ENCODE measurements at regions not wholly inside any gene's neighbourhood (a gene's known extent, or its start where the extent isn't known, plus 50 kb on each side); places are given as distances from the start of the nearest gene placed in this dataset.

GRCh38 chr2:217465100-217465499, 537.7 kb downstream of the TNS1 start:
- Mint-ChIP-seq H3K27me3 (ENCODE audit: low read depth in 3 of 3) (peaks cover 0 to 2% (median 0%) of the 10 kb centered on the region in 3 donors), H3K9me3 (no peaks in the 10 kb centered on the region), H3K4me3 (no peak overlapping the region), H3K4me1 (no peaks in the 10 kb centered on the region), H3K27ac (no peak overlapping the region), H3K36me3 (peaks cover 0 to 3% (median 0%) of the 10 kb centered on the region in 3 donors)
- DNase-seq, result no peak

GRCh38 chr2:217463402-217464075, 539.3 kb downstream of the TNS1 start:
- peaks cover 0 to 2% (median 2%) of the 10 kb centered on the region in 3 donors for H3K27me3 Mint-ChIP-seq (ENCODE audit: low read depth in 3 of 3)
- no peaks in the 10 kb centered on the region for H3K4me1 Mint-ChIP-seq
- no peak overlapping the region for H3K27ac Mint-ChIP-seq
- no peak overlapping the region for H3K4me3 Mint-ChIP-seq
- H3K9me3 Mint-ChIP-seq, result no peaks in the 10 kb centered on the region
- no peak for DNase-seq
- H3K36me3 Mint-ChIP-seq, result no peaks in the 10 kb centered on the region

GRCh38 chr2:217462121-217462520, 540.7 kb downstream of the TNS1 start:
- Mint-ChIP-seq H3K27ac (no peak overlapping the region), H3K4me3 (no peak overlapping the region), H3K4me1 (no peaks in the 10 kb centered on the region), H3K9me3 (no peaks in the 10 kb centered on the region), H3K27me3 (ENCODE audit: low read depth in 3 of 3) (peaks cover 0 to 2% (median 2%) of the 10 kb centered on the region in 3 donors), H3K36me3 (no peaks in the 10 kb centered on the region)
- no peak for DNase-seq

GRCh38 chr2:217461674-217462073, 541.1 kb downstream of the TNS1 start:
- Mint-ChIP-seq H3K9me3 (no peaks in the 10 kb centered on the region), H3K4me1 (no peaks in the 10 kb centered on the region), H3K4me3 (no peak overlapping the region), H3K36me3 (no peaks in the 10 kb centered on the region), H3K27ac (no peak overlapping the region), H3K27me3 (ENCODE audit: low read depth in 3 of 3) (peaks cover 0 to 2% (median 2%) of the 10 kb centered on the region in 3 donors)
- no peak for DNase-seq

GRCh38 chr2:217459680-217460405, 543.0 kb downstream of the TNS1 start:
- Mint-ChIP-seq H3K27me3 (ENCODE audit: low read depth in 3 of 3) (peaks cover 0 to 2% (median 2%) of the 10 kb centered on the region in 3 donors), H3K9me3 (no peaks in the 10 kb centered on the region), H3K27ac (no peak overlapping the region), H3K4me3 (no peak overlapping the region), H3K4me1 (no peaks in the 10 kb centered on the region), H3K36me3 (no peaks in the 10 kb centered on the region)
- no peak for DNase-seq

- Mint-ChIP-seq H3K4me1 (no peaks in the 10 kb centered on the region), H3K27me3 (ENCODE audit: low read depth in 3 of 3) (peaks cover 0 to 2% (median 0%) of the 10 kb centered on the region in 3 donors), H3K9me3 (no peaks in the 10 kb centered on the region), H3K36me3 (peaks cover 0 to 2% (median 2%) of the 10 kb centered on the region in 3 donors), H3K27ac (no peak overlapping the region), H3K4me3 (no peak overlapping the region)
- no peak for DNase-seq
Measured at GRCh38 chr2:217459016-217459415, 543.8 kb downstream of the TNS1 start.

- peaks cover 2 to 4% (median 3%) of the 10 kb centered on the region in 3 donors for H3K27me3 Mint-ChIP-seq (ENCODE audit: low read depth in 3 of 3)
- no peak overlapping the region for H3K4me3 Mint-ChIP-seq
- no peaks in the 10 kb centered on the region for H3K9me3 Mint-ChIP-seq
- no peaks in the 10 kb centered on the region for H3K4me1 Mint-ChIP-seq
- H3K36me3 Mint-ChIP-seq, result peaks cover 0 to 4% (median 3%) of the 10 kb centered on the region in 3 donors
- no peak overlapping the region for H3K27ac Mint-ChIP-seq
- no peak for DNase-seq
Measured at GRCh38 chr2:217456016-217456415, 546.8 kb downstream of the TNS1 start.

GRCh38 chr2:217452928-217453327, 549.9 kb downstream of the TNS1 start:
- Mint-ChIP-seq H3K9me3 (no peaks in the 10 kb centered on the region), H3K4me1 (no peaks in the 10 kb centered on the region), H3K27me3 (ENCODE audit: low read depth in 3 of 3) (peaks cover 0 to 8% (median 3%) of the 10 kb centered on the region in 3 donors), H3K4me3 (no peak overlapping the region), H3K27ac (no peak overlapping the region), H3K36me3 (peaks cover 0 to 4% (median 3%) of the 10 kb centered on the region in 3 donors)
- DNase-seq, result no peak

GRCh38 chr2:217451666-217452065, 551.1 kb downstream of the TNS1 start:
- Mint-ChIP-seq H3K27me3 (ENCODE audit: low read depth in 3 of 3) (peaks cover 0 to 10% (median 3%) of the 10 kb centered on the region in 3 donors), H3K36me3 (peaks cover 0 to 4% (median 3%) of the 10 kb centered on the region in 3 donors), H3K27ac (no peak overlapping the region), H3K4me1 (no peaks in the 10 kb centered on the region), H3K9me3 (no peaks in the 10 kb centered on the region), H3K4me3 (no peak overlapping the region)
- DNase-seq, result no peak

GRCh38 chr2:217449444-217449843, 553.4 kb downstream of the TNS1 start:
- H3K36me3 Mint-ChIP-seq, result peaks cover 0 to 10% (median 4%) of the 10 kb centered on the region in 3 donors
- peaks cover 2 to 13% (median 3%) of the 10 kb centered on the region in 3 donors for H3K27me3 Mint-ChIP-seq (ENCODE audit: low read depth in 3 of 3)
- no peak for DNase-seq
- H3K4me3 Mint-ChIP-seq, result no peak overlapping the region
- H3K4me1 Mint-ChIP-seq, result peaks cover 0 to 10% of the 10 kb centered on the region in 2 donors
- no peaks in the 10 kb centered on the region for H3K9me3 Mint-ChIP-seq
- no peak overlapping the region for H3K27ac Mint-ChIP-seq

GRCh38 chr2:217448860-217449259, 553.9 kb downstream of the TNS1 start:
- DNase-seq, result no peak
- H3K27ac Mint-ChIP-seq, result no peak overlapping the region
- no peak overlapping the region for H3K4me3 Mint-ChIP-seq
- H3K9me3 Mint-ChIP-seq, result no peaks in the 10 kb centered on the region
- peaks cover 0 to 7% (median under 1%) of the 10 kb centered on the region in 3 donors for H3K36me3 Mint-ChIP-seq
- H3K4me1 Mint-ChIP-seq, result peaks cover 0 to 10% of the 10 kb centered on the region in 2 donors
- peaks cover 2 to 13% (median 3%) of the 10 kb centered on the region in 3 donors for H3K27me3 Mint-ChIP-seq (ENCODE audit: low read depth in 3 of 3)

- H3K9me3 Mint-ChIP-seq, result no peaks in the 10 kb centered on the region
- no peak overlapping the region for H3K27ac Mint-ChIP-seq
- H3K4me1 Mint-ChIP-seq, result peaks cover 0 to 13% of the 10 kb centered on the region in 2 donors
- DNase-seq, result no peak
- no peak overlapping the region for H3K4me3 Mint-ChIP-seq
- H3K36me3 Mint-ChIP-seq, result peaks cover 0 to 7% (median 3%) of the 10 kb centered on the region in 3 donors
- peaks cover 4 to 11% (median 7%) of the 10 kb centered on the region in 3 donors for H3K27me3 Mint-ChIP-seq (ENCODE audit: low read depth in 3 of 3)
Measured at GRCh38 chr2:217445723-217446122, 557.1 kb downstream of the TNS1 start.

GRCh38 chr2:217444932-217445331, 557.9 kb downstream of the TNS1 start:
- no peak overlapping the region for H3K27ac Mint-ChIP-seq
- peaks cover 7 to 9% (median 7%) of the 10 kb centered on the region in 3 donors for H3K27me3 Mint-ChIP-seq (ENCODE audit: low read depth in 3 of 3)
- no peak overlapping the region for H3K4me3 Mint-ChIP-seq
- no peak for DNase-seq
- peaks cover 0 to 7% (median 3%) of the 10 kb centered on the region in 3 donors for H3K36me3 Mint-ChIP-seq
- H3K4me1 Mint-ChIP-seq, result peaks cover 0 to 20% of the 10 kb centered on the region in 2 donors
- H3K9me3 Mint-ChIP-seq, result no peaks in the 10 kb centered on the region

GRCh38 chr2:217444509-217444908, 558.3 kb downstream of the TNS1 start:
- H3K27me3 Mint-ChIP-seq (ENCODE audit: low read depth in 3 of 3), result peaks cover 7 to 10% (median 7%) of the 10 kb centered on the region in 3 donors
- H3K4me1 Mint-ChIP-seq, result peaks cover 2 to 25% of the 10 kb centered on the region in 2 donors
- no peaks in the 10 kb centered on the region for H3K9me3 Mint-ChIP-seq
- peaks cover 0 to 7% (median 3%) of the 10 kb centered on the region in 3 donors for H3K36me3 Mint-ChIP-seq
- DNase-seq, result no peak
- no peak overlapping the region for H3K27ac Mint-ChIP-seq
- no peak overlapping the region for H3K4me3 Mint-ChIP-seq
